HEK293 (cell line): ENCODE measurements at regions not wholly inside any gene's neighbourhood (a gene's known extent, or its start where the extent isn't known, plus 50 kb on each side); places are given as distances from the start of the nearest gene placed in this dataset.

Experiments
- BCL11A ChIP-seq: fragments of 450-650 bp; formaldehyde crosslinking; IDR thresholded peaks from 2 replicates; pipeline ENCODE4 v1.5.1; 2016; ENCODE audit warnings: low read depth, missing biosample characterization, missing genetic modification characterization
- BCL11B ChIP-seq: fragments of 450-650 bp; formaldehyde crosslinking; IDR thresholded peaks from 2 replicates; pipeline ENCODE4 v1.5.1; 2016; ENCODE audit warnings: low read depth, missing biosample characterization, missing genetic modification characterization
- MEIS1 ChIP-seq: sonication (generic); formaldehyde crosslinking; IDR thresholded peaks from 2 replicates; pipeline ENCODE4 v1.8.1; 2022; ENCODE audit warnings: missing genetic modification reagents, mild to moderate bottlenecking, borderline replicate concordance
- ZNF274 ChIP-seq, 2 experiments: fragments of 200-500 bp in 1 of 2; fragments of 450-650 bp in 1 of 2; sonication (Bioruptor generic) in 1 of 2; formaldehyde crosslinking in 1 of 2; IDR thresholded peaks; 2 replicates each; pipeline versions ENCODE4 v1.5.1 to v1.6.1; 2014 to 2016; ENCODE audit warnings: borderline replicate concordance in 1 of 2, inconsistent platforms in 1 of 2, low read length in 1 of 2, missing biosample characterization in 1 of 2, missing genetic modification characterization in 1 of 2
- ZNF324 ChIP-seq: fragments of 450-650 bp; formaldehyde crosslinking; IDR thresholded peaks from 2 replicates; pipeline ENCODE4 v1.5.1; 2016; ENCODE audit warnings: missing biosample characterization, missing genetic modification characterization
- ZNF404 ChIP-seq: fragments of 450-650 bp; formaldehyde crosslinking; IDR thresholded peaks from 2 replicates; pipeline ENCODE4 v1.5.1; 2017; ENCODE audit warnings: missing biosample characterization, missing genetic modification characterization
- ZNF488 ChIP-seq: fragments of 450-650 bp; formaldehyde crosslinking; IDR thresholded peaks from 2 replicates; pipeline ENCODE4 v1.5.1; 2016; ENCODE audit warnings: missing biosample characterization, missing genetic modification characterization
- ZNF513 ChIP-seq: fragments of 450-650 bp; IDR thresholded peaks from 2 replicates; pipeline ENCODE4 v1.5.1; 2018; ENCODE audit warnings: missing biosample characterization, missing genetic modification characterization
- ZNF530 ChIP-seq: fragments of 450-650 bp; formaldehyde crosslinking; IDR thresholded peaks from 2 replicates; pipeline ENCODE4 v1.5.1; 2016; ENCODE audit warnings: low read depth, missing biosample characterization, missing genetic modification characterization
- ZNF596 ChIP-seq: fragments of 450-650 bp; IDR thresholded peaks from 2 replicates; pipeline ENCODE4 v1.5.0; 2018; ENCODE audit warnings: missing biosample characterization, mild to moderate bottlenecking, missing genetic modification characterization, moderate library complexity
- ZNF747 ChIP-seq: fragments of 450-650 bp; formaldehyde crosslinking; IDR thresholded peaks from 2 replicates; pipeline ENCODE4 v1.5.1; 2016; ENCODE audit warnings: missing biosample characterization, missing genetic modification characterization
- ZNF830 ChIP-seq: fragments of 450-650 bp; IDR thresholded peaks from 2 replicates; pipeline ENCODE4 v1.5.0; 2018; ENCODE audit warnings: missing biosample characterization, missing genetic modification characterization, low read depth, mild to moderate bottlenecking, moderate library complexity
- TF ChIP-seq, protein P1 (sequence below): fragments of 450-650 bp; formaldehyde crosslinking; IDR thresholded peaks from 2 replicates; pipeline ENCODE4 v1.5.1; 2016; ENCODE audit warnings: missing biosample characterization, missing genetic modification characterization

DNA sequence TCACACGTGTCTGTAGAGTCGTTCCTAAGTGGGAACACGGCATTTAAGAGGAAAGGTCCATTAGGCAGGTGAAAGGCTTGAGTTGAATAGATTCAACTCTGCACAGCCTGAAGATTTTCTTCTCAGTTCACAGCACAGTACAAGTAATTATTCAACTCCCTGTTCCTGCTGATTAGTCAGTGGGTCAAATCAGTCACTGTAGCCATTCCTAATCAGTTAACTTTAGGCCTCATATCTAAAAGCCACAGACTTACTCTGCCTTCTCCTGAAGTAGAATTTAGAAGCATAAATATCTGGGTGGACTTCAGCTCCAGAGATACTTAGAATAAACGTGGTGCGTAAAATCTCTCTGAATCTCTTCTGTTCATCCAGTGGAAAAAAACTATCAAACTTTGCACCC lies 872.4 kb downstream of the C6orf118 start:
- TF ChIP-seq MEIS1 (no peak), ZNF404 (tag by site-specific recombination) (no peak), ZNF530 (tag by site-specific recombination) (no peak), BCL11A (no peak), ZNF324 (tag by site-specific recombination) (no peak), ZNF488 (no peak), ZNF274 (IDR thresholded peaks at IDR 0.05; ENCODE audit: low read length) (no peak), ZNF274 (tag by site-specific recombination; IDR thresholded peaks at IDR 0.05; ENCODE audit: borderline replicate concordance) (no peak), ZNF596 (no peak), ZNF830 (tag by site-specific recombination) (no peak), ZNF747 (tag by site-specific recombination) (no peak), BCL11B (tag by site-specific recombination) (no peak), ZNF513 (no peak)
- TF ChIP-seq, protein P1, sequence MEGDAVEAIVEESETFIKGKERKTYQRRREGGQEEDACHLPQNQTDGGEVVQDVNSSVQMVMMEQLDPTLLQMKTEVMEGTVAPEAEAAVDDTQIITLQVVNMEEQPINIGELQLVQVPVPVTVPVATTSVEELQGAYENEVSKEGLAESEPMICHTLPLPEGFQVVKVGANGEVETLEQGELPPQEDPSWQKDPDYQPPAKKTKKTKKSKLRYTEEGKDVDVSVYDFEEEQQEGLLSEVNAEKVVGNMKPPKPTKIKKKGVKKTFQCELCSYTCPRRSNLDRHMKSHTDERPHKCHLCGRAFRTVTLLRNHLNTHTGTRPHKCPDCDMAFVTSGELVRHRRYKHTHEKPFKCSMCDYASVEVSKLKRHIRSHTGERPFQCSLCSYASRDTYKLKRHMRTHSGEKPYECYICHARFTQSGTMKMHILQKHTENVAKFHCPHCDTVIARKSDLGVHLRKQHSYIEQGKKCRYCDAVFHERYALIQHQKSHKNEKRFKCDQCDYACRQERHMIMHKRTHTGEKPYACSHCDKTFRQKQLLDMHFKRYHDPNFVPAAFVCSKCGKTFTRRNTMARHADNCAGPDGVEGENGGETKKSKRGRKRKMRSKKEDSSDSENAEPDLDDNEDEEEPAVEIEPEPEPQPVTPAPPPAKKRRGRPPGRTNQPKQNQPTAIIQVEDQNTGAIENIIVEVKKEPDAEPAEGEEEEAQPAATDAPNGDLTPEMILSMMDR (tag by site-specific recombination), result no peak
